NCI-H510A treated with DMSO at 0.1 percent for 48 hours (cell line): ENCODE measurements at regions not wholly inside any gene's neighbourhood (a gene's known extent, or its start where the extent isn't known, plus 50 kb on each side); places are given as distances from the start of the nearest gene placed in this dataset.
A peak's percentile ranks its signal among the peaks of the same experiment; 100 is the strongest.

Experiments
- DNase-seq: peaks from one replicate; lab custom pipeline; 2025; lab: John Stamatoyannopoulos, UW

- no peak for DNase-seq
Measured at GRCh38 chr10:121332829-121333765, 265.1 kb downstream of the FGFR2 start.

- DNase-seq, result no peak
Measured at GRCh38 chr10:121335386-121335925, 262.8 kb downstream of the FGFR2 start.

- DNase-seq, result peak; percentile 50
Measured at GRCh38 chr10:121337427-121337826, 260.8 kb downstream of the FGFR2 start.

GRCh38 chr10:121338206-121338980, 259.9 kb downstream of the FGFR2 start:
- no peak for DNase-seq

- DNase-seq, result no peak
Measured at GRCh38 chr10:121339114-121339513, 259.1 kb downstream of the FGFR2 start.

GRCh38 chr10:121340271-121340831, 257.9 kb downstream of the FGFR2 start:
- DNase-seq, result no peak

GRCh38 chr10:121351540-121351939, 246.7 kb downstream of the FGFR2 start:
- DNase-seq, result no peak

- DNase-seq, result no peak
Measured at GRCh38 chr10:121352231-121352855, 245.9 kb downstream of the FGFR2 start.

- DNase-seq, result no peak
Measured at GRCh38 chr10:121355161-121355560, 243.1 kb downstream of the FGFR2 start.

GRCh38 chr10:121356183-121356582, 242.1 kb downstream of the FGFR2 start:
- DNase-seq, result no peak

- no peak for DNase-seq
Measured at GRCh38 chr10:121357401-121357800, 240.8 kb downstream of the FGFR2 start.

- peak; percentile 38 for DNase-seq
Measured at GRCh38 chr10:121362026-121362425, 236.2 kb downstream of the FGFR2 start.

GRCh38 chr10:121365566-121365965, 232.7 kb downstream of the FGFR2 start:
- DNase-seq, result no peak

- DNase-seq, result no peak
Measured at GRCh38 chr10:121368347-121369025, 229.8 kb downstream of the FGFR2 start.

- no peak for DNase-seq
Measured at GRCh38 chr10:121369616-121370015, 228.6 kb downstream of the FGFR2 start.

GRCh38 chr10:121371836-121372235, 226.4 kb downstream of the FGFR2 start:
- no peak for DNase-seq

GRCh38 chr10:121373411-121373810, 224.8 kb downstream of the FGFR2 start:
- DNase-seq, result no peak

- DNase-seq, result no peak
Measured at GRCh38 chr10:121374121-121374520, 224.1 kb downstream of the FGFR2 start.

GRCh38 chr10:121375172-121375571, 223.1 kb downstream of the FGFR2 start:
- DNase-seq, result no peak

GRCh38 chr10:121378251-121378801, 219.9 kb downstream of the FGFR2 start:
- no peak for DNase-seq

- DNase-seq, result no peak
Measured at GRCh38 chr10:121379013-121379412, 219.2 kb downstream of the FGFR2 start.
